T-cell (primary cell): ENCODE measurements at regions not wholly inside any gene's neighbourhood (a gene's known extent, or its start where the extent isn't known, plus 50 kb on each side); places are given as distances from the start of the nearest gene placed in this dataset.

ENCODE experiments used
- ATAC-seq, 4 experiments: fragments of 200-7000 bp in 3 of 4; fragments of 150-1000 bp in 1 of 4; cut with Tn5 transposase; replicated peaks in 1 of 4; 1 replicate in 3 of 4; 2 replicates in 1 of 4; pipeline ENCODE4 v1.10.0; 2021; ENCODE audit warnings: moderate library complexity in 3 of 4, mild to moderate bottlenecking in 2 of 4, moderate number of reproducible peaks in 1 of 4
- CTCF ChIA-PET, 2 donors: fragments of 300-600 bp; sonication (Branson Sonifier 250); formaldehyde crosslinking; loops; one replicate each; lab custom pipeline; 2022; ENCODE audit warnings: antibody characterized with exemption in 2 of 2; lab: Charles Lee
- POLR2A ChIA-PET, 2 donors: fragments of 300-600 bp; sonication (Branson Sonifier 250); formaldehyde crosslinking; loops; one replicate each; lab custom pipeline; 2022; ENCODE audit warnings: antibody characterized with exemption in 2 of 2; lab: Charles Lee
- DNase-seq, 35 experiments: peaks; one replicate each; pipeline versions ENCODE4 v3.0.0 to v3.0.0-alpha.2; 2013 to 2023
- H3K27ac ChIP-seq: one replicate; pipeline ENCODE4 v1.5.1; 2013; ENCODE audit warnings: low read length
- H3K27me3 ChIP-seq, 2 experiments: replicated peaks in 1 of 2; 1 replicate in 1 of 2; 2 replicates in 1 of 2; pipeline versions ENCODE4 v1.6.1 to v1.7.0; 2013; ENCODE audit warnings: low read length in 1 of 2, mixed read lengths in 1 of 2; ENCODE audit not compliant: control insufficient read depth in 2 of 2, insufficient read depth in 2 of 2; ENCODE audit errors: extremely low read depth in 1 of 2
- H3K36me3 ChIP-seq, 2 donors: 1 replicate in 1 of 2; 2 replicates in 1 of 2; pipeline versions ENCODE4 v1.6.1 to v1.7.0; 2013; ENCODE audit warnings: low read length in 1 of 2; ENCODE audit not compliant: control insufficient read depth in 2 of 2, insufficient read depth in 1 of 2; ENCODE audit errors: extremely low read depth in 1 of 2
- H3K4me1 ChIP-seq, 2 experiments: 1 replicate in 1 of 2; 2 replicates in 1 of 2; pipeline versions ENCODE4 v1.6.1 to v1.7.0; 2013; ENCODE audit warnings: low read length in 2 of 2, mixed read lengths in 1 of 2; ENCODE audit not compliant: insufficient read depth in 2 of 2, control insufficient read depth in 1 of 2; ENCODE audit errors: extremely low read depth in 1 of 2
- H3K4me3 ChIP-seq, 2 donors: 1 replicate in 1 of 2; 2 replicates in 1 of 2; pipeline versions ENCODE4 v1.5.1 to v1.7.0; 2013; ENCODE audit warnings: mild to moderate bottlenecking in 2 of 2, low read length in 1 of 2, moderate library complexity in 1 of 2; ENCODE audit not compliant: control insufficient read depth in 1 of 2; ENCODE audit errors: extremely low read depth in 1 of 2
- H3K9me3 ChIP-seq: 2 replicates; pipeline ENCODE4 v1.7.0; 2013
- H3K27ac Mint-ChIP-seq, 2 donors: one replicate each; pipeline ENCODE4 v1.8.0; 2020 to 2021; ENCODE audit warnings: mild to moderate bottlenecking in 2 of 2, mixed read lengths in 2 of 2
- H3K27me3 Mint-ChIP-seq, 2 donors: one replicate each; pipeline ENCODE4 v1.8.0; 2021 to 2022; ENCODE audit warnings: mixed read lengths in 2 of 2
- H3K36me3 Mint-ChIP-seq: one replicate; pipeline ENCODE4 v1.8.0; 2021; ENCODE audit warnings: mixed read lengths
- H3K4me1 Mint-ChIP-seq, 3 donors: one replicate each; pipeline ENCODE4 v1.8.0; 2020 to 2022; ENCODE audit warnings: mixed read lengths in 3 of 3, mild to moderate bottlenecking in 1 of 3
- H3K4me3 Mint-ChIP-seq, 3 donors: one replicate each; pipeline ENCODE4 v1.8.0; 2020 to 2022; ENCODE audit warnings: mild to moderate bottlenecking in 3 of 3, mixed read lengths in 3 of 3, moderate library complexity in 3 of 3
- H3K9me3 Mint-ChIP-seq, 3 donors: one replicate each; pipeline ENCODE4 v1.8.0; 2020 to 2022; ENCODE audit warnings: mixed read lengths in 3 of 3
- WGBS: methylation state at CpG from one replicate; pipeline ENCODE4 v1.1.5; 2013; ENCODE audit warnings: missing lambda C conversion rate; ENCODE audit not compliant: insufficient coverage; 5-methylcytosine and 5-hydroxymethylcytosine counted together

DNA sequence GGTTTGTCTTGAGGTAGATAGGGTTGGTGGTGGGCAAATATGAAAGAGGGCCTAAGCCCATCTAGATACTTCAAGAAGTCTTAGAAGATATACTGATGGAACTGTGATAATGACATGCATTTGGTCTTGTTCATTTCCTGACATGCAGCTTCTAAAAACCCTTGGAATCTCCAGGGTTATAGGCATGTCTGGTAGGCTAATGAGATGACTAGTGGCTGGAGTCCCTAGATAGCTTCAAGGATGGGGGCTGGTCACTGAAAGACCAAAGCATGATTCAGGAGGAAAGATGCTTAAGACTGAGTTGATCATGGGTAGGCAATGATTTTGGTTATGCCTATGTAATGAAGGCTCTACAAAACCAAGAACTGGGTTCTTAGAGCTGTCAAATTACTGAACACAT lies 217.9 kb upstream of the MOCS1 start:
- CTCF ChIA-PET, result no interaction called here

DNA sequence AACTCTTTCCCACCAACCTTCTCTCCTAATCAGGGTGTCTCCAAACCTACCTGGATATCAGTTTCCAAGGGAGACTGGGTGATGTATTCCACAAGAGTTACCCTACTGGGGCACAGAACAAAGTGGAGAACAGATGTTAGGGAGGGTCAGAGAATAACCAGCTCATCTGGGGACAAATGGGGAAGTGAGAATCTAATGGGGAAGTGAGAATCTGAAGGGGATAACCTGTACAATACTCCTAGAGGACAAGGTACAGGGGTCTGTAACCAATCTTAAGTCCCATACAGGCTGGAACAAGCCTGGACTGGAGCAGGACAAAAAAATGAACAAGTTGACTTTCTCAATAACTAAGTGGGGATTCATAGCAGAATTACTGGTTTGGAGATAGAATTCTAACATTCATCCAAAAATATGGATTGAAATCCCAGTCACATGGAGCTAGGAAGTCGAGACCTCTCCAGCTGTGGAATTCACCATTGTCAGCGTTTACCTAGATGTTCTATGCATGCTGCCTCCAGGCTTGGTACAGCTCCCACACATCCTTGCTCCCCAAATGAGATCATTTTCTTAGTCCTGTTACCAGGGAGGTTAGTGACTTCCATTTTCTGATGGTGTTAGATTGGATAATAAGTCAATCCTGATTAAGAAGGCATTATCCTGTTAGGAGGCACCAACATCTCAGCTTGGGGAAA lies 214.8 kb upstream of the MOCS1 start:
- Mint-ChIP-seq H3K27me3 (peaks cover 0 to 25% of the 10 kb centered on the region in 2 donors), H3K27ac (no peak overlapping the region), H3K9me3 (peaks cover 0 to 3% (median 0%) of the 10 kb centered on the region in 3 donors), H3K36me3 (no peaks in the 10 kb centered on the region), H3K4me1 (no peaks in the 10 kb centered on the region), H3K4me3 (no peak overlapping the region)
- DNase-seq (no peak), ATAC-seq (peak in 1 of 4 experiments; percentile 6)
- Histone ChIP-seq H3K4me3 (no peak overlapping the region), H3K9me3 (no peaks in the 10 kb centered on the region), H3K36me3 (no peaks in the 10 kb centered on the region), H3K27me3 (peaks cover 0 to 4% of the 10 kb centered on the region in 2 experiments), H3K4me1 (no peaks in the 10 kb centered on the region), H3K27ac (no peak overlapping the region)
- POLR2A ChIA-PET, result no interaction called here
- whole genome bisulfite sequencing, result no CpG with 5 or more reads among the region's 2 CpGs
- CTCF ChIA-PET, result no interaction called here

More for the DNA sequence above, 217.9 kb upstream of the MOCS1 start:
- Mint-ChIP-seq H3K27ac (no peak overlapping the region), H3K4me1 (no peaks in the 10 kb centered on the region), H3K4me3 (no peak overlapping the region), H3K36me3 (no peaks in the 10 kb centered on the region), H3K27me3 (peaks cover 7 to 34% of the 10 kb centered on the region in 2 donors), H3K9me3 (peaks cover 0 to 3% (median 0%) of the 10 kb centered on the region in 3 donors)
- POLR2A ChIA-PET, result no interaction called here
- Histone ChIP-seq H3K4me1 (no peaks in the 10 kb centered on the region), H3K27me3 (peaks cover 0 to 4% of the 10 kb centered on the region in 2 experiments), H3K36me3 (no peaks in the 10 kb centered on the region), H3K9me3 (no peaks in the 10 kb centered on the region), H3K4me3 (no peak overlapping the region), H3K27ac (no peak overlapping the region)
- DNase-seq (no peak), ATAC-seq (no peak)

DNA sequence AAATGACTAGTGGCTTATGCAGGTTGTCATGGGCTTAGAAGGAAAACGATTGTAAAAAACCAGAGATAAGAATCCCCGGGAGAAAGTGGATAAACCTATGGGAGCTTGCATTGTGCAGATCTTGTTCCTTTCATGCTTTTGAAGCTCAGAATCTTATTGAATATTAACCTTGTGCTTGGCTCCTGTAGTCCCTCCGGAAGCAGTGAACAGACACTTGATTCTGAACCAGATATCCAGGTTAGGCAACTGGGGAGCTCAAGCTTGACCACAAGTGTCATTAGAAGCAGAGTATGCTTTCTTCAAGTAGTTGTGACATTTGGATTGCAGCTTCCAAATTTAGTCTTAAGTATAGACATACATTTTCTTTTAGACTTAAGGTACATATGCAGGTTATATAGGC lies 212.6 kb upstream of the MOCS1 start:
- CTCF ChIA-PET, result no interaction called here

GRCh38 chr6:40139447-40139846 lies 205.2 kb upstream of the MOCS1 start:
- no peak overlapping the region for H3K27ac Mint-ChIP-seq
- no peak for ATAC-seq
- Histone ChIP-seq H3K27me3 (no peaks in the 10 kb centered on the region), H3K4me3 (no peak overlapping the region), H3K27ac (no peak overlapping the region), H3K36me3 (no peaks in the 10 kb centered on the region), H3K9me3 (no peaks in the 10 kb centered on the region), H3K4me1 (no peaks in the 10 kb centered on the region)
- peaks cover 2 to 13% of the 10 kb centered on the region in 2 donors for H3K27me3 Mint-ChIP-seq
- no peak overlapping the region for H3K4me3 Mint-ChIP-seq
- no peaks in the 10 kb centered on the region for H3K36me3 Mint-ChIP-seq
- H3K9me3 Mint-ChIP-seq, result peaks cover 0 to 9% (median 0%) of the 10 kb centered on the region in 3 donors
- WGBS, result 58% methylated on average over 2 of the region's 2 CpGs
- H3K4me1 Mint-ChIP-seq, result no peaks in the 10 kb centered on the region
- CTCF ChIA-PET, result no interaction called here
- DNase-seq, result no peak
- POLR2A ChIA-PET, result no interaction called here

More for the DNA sequence above, 212.6 kb upstream of the MOCS1 start:
- Histone ChIP-seq H3K4me1 (no peaks in the 10 kb centered on the region), H3K4me3 (no peak overlapping the region), H3K27me3 (peaks cover 0 to 2% of the 10 kb centered on the region in 2 experiments), H3K9me3 (no peaks in the 10 kb centered on the region), H3K27ac (no peak overlapping the region), H3K36me3 (no peaks in the 10 kb centered on the region)
- Mint-ChIP-seq H3K36me3 (no peaks in the 10 kb centered on the region), H3K27ac (no peak overlapping the region), H3K4me1 (no peaks in the 10 kb centered on the region), H3K27me3 (peaks cover 0 to 25% of the 10 kb centered on the region in 2 donors), H3K9me3 (no peaks in the 10 kb centered on the region), H3K4me3 (no peak overlapping the region)
- DNase-seq (no peak), ATAC-seq (no peak)
- 90% methylated on average over 2 of the region's 3 CpGs for WGBS
- POLR2A ChIA-PET, result no interaction called here

DNA sequence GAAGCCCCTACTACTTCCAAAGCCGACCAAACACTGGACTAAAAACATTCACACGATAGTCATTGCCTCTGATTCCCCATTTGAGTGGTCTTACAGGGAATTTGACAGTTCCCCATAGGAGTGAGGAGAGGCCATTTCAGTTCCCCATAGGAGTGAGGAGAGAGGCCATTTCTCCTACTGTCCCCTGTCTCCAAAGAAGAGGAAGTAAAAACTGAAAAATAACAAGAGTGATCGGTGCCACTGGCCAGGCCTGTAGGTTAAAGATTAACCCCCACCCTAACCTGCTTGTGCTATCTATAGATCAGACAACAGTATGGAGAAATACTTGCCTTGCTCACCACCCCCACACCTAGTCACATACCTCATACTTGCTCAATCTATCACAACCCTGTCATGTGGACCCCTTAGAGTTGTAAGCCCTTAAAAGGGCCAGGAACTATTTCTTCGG lies 204.0 kb upstream of the MOCS1 start:
- no peak overlapping the region for H3K4me3 Mint-ChIP-seq
- POLR2A ChIA-PET, result no interaction called here
- no peaks in the 10 kb centered on the region for H3K36me3 Mint-ChIP-seq
- Histone ChIP-seq H3K4me1 (no peaks in the 10 kb centered on the region), H3K27ac (no peak overlapping the region), H3K27me3 (no peaks in the 10 kb centered on the region), H3K36me3 (no peaks in the 10 kb centered on the region), H3K9me3 (no peaks in the 10 kb centered on the region), H3K4me3 (no peak overlapping the region)
- DNase-seq, result no peak
- CTCF ChIA-PET, result no interaction called here
- no peak for ATAC-seq
- peaks cover 2 to 13% of the 10 kb centered on the region in 2 donors for H3K27me3 Mint-ChIP-seq
- H3K9me3 Mint-ChIP-seq, result peaks cover 0 to 10% (median 0%) of the 10 kb centered on the region in 3 donors
- WGBS, result 50% methylated on average over 2 of the region's 4 CpGs
- H3K27ac Mint-ChIP-seq, result no peak overlapping the region
- H3K4me1 Mint-ChIP-seq, result no peaks in the 10 kb centered on the region

- no peak overlapping the region for H3K27ac Mint-ChIP-seq
- Histone ChIP-seq H3K27ac (no peak overlapping the region), H3K27me3 (no peaks in the 10 kb centered on the region), H3K9me3 (no peaks in the 10 kb centered on the region), H3K4me3 (no peak overlapping the region), H3K4me1 (no peaks in the 10 kb centered on the region), H3K36me3 (no peaks in the 10 kb centered on the region)
- ATAC-seq (no peak), DNase-seq (no peak)
- no peaks in the 10 kb centered on the region for H3K4me1 Mint-ChIP-seq
- WGBS, result 10% methylated on average over 2 of the region's 6 CpGs
- H3K27me3 Mint-ChIP-seq, result peaks cover 2 to 9% of the 10 kb centered on the region in 2 donors
- CTCF ChIA-PET, result no interaction called here
- no peaks in the 10 kb centered on the region for H3K36me3 Mint-ChIP-seq
- POLR2A ChIA-PET, result no interaction called here
- peaks cover 0 to 10% (median 0%) of the 10 kb centered on the region in 3 donors for H3K9me3 Mint-ChIP-seq
- H3K4me3 Mint-ChIP-seq, result no peak overlapping the region
These were observed 201.3 kb upstream of the MOCS1 start for GRCh38 chr6:40135491-40136072.
